Epidermal melanocyte (primary cell): ENCODE measurements at regions not wholly inside any gene's neighbourhood (a gene's known extent, or its start where the extent isn't known, plus 50 kb on each side); places are given as distances from the start of the nearest gene placed in this dataset.
"Not testable (repeated sequence)": the region's sequence is repeated elsewhere in the genome, so short reads cannot be mapped to it uniquely, and the experiment has no call there.

Source experiments
- DNase-seq: peaks from one replicate; pipeline ENCODE4 v3.0.0; 2011; ENCODE audit warnings: low spot score; ENCODE audit not compliant: insufficient read length

GRCh38 chr3:65001119-65001518 is 313.3 kb upstream of the ADAMTS9 start:
- DNase-seq, result not testable (repeated sequence)

DNA sequence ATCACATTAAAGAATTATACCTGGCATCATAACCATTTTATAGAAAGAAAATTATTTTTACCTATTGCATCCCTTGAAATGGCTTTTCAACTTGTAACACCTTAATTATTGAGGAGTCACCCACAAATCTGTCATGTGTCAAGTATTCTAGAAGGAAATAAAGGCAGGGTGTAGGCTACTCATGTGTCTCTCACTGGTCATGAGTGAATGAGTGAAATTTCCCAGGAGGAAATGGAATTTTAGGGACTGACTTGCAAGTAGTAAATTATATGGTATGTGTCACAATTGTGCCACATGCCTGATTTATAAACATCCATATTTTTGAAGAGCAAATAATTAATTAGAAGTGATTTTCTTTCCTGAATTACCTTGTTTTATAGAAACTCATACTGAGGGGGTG is 310.5 kb upstream of the ADAMTS9 start:
- no peak for DNase-seq

- DNase-seq, result no peak
These were observed 308.2 kb upstream of the ADAMTS9 start for GRCh38 chr3:64995857-64996551.

DNA sequence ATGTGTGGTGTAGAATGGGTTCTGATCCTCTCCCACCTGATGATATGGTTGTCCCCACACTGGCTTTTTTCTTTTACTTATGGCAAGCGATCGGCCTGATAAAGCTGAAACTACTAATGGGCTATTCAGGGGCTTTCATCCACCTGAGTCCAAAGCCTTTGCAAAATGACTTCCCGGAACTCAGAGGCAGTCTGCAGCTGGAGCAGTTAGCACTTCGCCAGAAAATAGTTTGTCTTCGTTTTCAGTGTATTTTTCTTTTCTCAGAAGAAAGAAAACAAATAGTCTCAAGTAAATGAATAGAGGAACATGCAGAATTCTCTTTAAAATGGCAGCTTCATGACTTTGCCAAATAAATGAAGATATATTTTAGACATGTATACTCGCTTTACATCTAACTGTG is 306.0 kb upstream of the ADAMTS9 start:
- DNase-seq, result no peak

- no peak for DNase-seq
These were observed 304.9 kb upstream of the ADAMTS9 start for GRCh38 chr3:64992530-64993285.

DNA sequence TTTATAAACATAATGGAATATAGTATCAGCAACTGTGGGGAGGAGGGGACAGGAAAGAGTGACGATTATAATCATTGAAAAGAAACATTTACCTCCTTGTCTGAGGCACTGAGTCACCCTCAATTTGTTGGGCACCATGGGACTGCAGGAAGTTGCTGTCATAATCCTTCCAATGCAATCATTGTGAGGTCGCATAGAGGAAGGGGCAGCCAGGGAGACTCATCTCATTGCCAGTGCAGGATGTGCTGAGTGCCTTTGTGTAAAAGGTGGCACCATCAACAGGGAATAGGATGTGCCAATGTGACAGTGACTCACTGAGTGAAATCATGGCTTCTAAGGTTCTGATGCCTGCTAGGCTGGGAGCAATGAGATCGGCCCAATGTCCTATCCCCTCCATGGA is 300.4 kb upstream of the ADAMTS9 start:
- DNase-seq, result no peak

- DNase-seq, result no peak
These were observed 299.9 kb upstream of the ADAMTS9 start for GRCh38 chr3:64987726-64988125.

DNA sequence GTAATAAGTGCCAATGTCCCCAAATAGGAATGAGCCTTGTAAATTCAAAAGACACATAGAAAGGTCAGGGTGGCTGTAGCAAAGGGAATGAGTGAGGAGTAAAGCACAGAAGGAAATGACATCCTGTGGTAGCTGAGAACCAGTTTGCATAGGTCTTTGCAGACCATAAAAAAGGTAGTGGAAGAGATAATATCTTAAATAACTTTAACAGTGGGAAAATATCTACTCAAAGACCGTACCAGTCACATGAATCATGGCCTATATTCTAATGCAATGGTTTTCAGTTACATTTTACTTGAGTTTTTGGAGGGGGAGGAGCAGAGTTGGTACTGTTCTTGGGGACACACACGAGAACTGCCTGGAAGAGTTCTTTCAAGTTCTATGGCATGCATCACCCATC is 297.3 kb upstream of the ADAMTS9 start:
- DNase-seq, result no peak

DNA sequence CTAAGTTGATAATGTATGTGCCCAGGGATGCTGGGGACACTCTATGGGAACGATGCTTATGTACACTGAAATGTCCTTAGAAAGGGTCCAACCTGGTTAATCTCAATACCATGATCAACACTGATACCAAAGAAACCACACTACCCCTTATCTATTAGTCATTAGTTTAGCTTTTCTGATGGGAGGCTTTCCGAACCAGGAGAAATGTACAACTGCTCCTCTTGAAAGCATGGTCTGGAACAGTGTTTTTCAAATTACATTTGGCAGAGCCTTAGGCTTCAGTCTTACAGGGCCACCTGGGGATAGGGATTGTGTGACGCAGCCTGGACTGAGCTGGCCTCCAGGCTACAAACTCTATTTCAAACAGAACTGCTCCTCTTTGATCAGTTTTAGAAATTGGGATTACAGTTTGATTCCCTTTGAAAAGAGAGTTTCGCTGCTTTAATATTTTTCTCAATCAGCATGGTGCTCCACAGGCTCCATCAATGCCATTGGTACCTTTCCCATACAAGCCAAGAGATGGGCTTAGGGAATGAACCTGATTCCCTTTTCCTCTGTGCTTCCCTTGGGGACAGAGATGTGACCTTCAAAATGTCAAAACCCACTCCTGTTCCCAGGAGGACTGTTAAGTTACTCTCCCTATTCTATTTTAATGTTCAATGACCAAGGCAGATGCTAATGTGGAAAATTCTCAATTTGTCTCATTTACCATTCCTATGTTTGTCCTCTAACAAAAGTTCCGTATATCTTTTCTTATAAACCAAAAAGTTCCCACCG is 296.0 kb upstream of the ADAMTS9 start:
- no peak for DNase-seq

- DNase-seq, result no peak
These were observed 289.7 kb upstream of the ADAMTS9 start for GRCh38 chr3:64977308-64978100.

DNA sequence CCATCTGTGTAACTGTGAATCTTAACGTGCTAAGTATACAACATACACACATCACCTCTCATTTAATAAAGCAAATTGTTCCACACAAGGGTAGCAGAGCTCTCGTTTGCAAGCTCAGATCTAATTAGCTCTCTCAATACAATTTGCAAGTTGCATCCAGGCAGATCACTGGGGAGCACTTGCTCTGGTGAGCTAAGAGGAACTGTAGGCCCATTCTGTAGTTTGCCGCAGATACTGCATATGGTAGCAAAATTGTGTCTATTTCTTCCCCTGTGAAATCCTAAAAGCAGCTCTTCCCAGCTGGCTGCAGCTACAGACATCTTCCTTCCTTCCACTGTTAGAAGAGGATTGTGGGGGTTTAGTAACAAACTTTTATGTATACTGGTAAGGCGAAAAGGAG is 288.7 kb upstream of the ADAMTS9 start:
- no peak for DNase-seq

DNA sequence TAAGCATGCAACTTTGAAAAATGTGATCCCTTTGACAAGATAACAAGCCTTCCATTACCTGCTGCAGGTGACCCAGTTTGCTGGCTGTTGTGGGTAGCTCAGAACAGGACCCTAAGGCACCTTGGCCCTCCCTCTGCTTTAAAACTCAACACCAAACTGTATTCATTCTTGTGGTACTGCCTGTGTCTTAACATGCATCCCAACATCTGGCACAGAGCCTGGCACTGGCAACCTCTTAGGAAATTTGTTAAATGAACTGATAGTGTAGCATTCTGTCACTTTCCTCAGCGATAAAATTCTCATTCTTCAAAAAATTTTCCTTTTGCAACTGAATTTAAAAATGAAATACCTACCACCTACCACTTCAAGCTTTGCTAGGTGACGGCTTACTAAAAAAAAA is 287.3 kb upstream of the ADAMTS9 start:
- DNase-seq, result no peak

DNA sequence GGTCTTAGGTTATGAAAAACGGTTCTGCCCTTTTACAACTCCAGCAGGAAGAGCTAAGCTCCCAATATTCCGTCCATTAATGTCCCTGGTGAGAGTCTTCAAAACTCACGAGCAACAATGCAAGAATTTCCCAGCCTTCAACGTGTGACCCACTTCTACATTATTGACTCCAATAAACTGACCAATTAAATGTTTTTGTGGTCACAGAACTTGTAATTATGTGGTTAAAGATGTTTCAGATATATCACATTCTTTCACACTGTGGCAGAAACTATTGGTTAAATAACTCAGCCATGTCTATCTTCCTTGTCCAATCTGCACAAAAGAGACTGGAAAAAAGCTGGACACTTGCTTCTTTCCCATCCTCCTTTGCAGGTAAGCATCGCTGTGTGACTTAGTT is 286.6 kb upstream of the ADAMTS9 start:
- DNase-seq, result no peak

GRCh38 chr3:64972793-64973192 is 285.0 kb upstream of the ADAMTS9 start:
- no peak for DNase-seq

GRCh38 chr3:64971602-64972001 is 283.8 kb upstream of the ADAMTS9 start:
- DNase-seq, result no peak

GRCh38 chr3:64970634-64971033 is 282.8 kb upstream of the ADAMTS9 start:
- no peak for DNase-seq

GRCh38 chr3:64961301-64961700 is 273.5 kb upstream of the ADAMTS9 start:
- DNase-seq, result no peak

- no peak for DNase-seq
These were observed 270.5 kb upstream of the ADAMTS9 start for GRCh38 chr3:64958199-64958843.

DNA sequence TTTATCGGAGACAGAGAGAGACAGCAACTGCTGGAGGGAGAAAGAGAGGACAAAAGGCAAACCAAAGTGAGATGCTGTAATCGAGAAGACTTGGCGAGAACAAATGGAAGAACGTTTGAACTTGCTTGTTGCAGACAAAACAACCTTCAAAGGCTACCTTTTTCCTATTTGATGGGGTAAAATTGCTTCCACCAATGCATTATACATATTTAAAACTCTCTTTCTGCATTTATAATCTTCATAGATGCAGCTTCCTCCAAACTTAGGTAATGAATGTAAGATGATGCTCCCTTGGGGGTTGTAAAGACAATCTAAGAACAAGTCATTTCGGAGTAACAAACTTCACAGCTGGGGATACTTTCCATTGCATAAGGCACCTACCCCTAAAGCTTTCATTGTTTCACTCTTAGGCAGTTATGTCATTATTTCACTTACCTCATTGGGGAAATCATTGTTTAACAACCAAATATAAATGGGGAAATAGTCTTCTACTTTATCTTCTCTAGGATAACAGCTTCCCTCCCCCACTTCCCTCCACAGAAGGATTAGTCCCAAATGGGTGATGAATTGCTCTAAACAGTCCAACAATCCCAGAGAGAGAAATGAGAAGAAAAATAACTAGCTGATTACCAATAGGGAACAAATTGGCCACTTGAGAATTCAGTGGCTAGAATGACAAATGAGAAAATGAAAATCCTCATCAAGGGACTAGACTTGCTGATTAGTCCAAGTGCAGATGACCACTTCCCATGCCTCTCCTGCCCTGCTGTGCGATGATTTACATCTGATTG is 269.8 kb upstream of the ADAMTS9 start:
- no peak for DNase-seq

- DNase-seq, result no peak
These were observed 269.0 kb upstream of the ADAMTS9 start for GRCh38 chr3:64956711-64957325.
